GM19238 (cell line): ENCODE measurements at regions not wholly inside any gene's neighbourhood (a gene's known extent, or its start where the extent isn't known, plus 50 kb on each side); places are given as distances from the start of the nearest gene placed in this dataset.

Experiments
- DNase-seq: peaks from one replicate; pipeline ENCODE4 v3.0.0; 2011; ENCODE audit warnings: low spot score; ENCODE audit not compliant: insufficient read length

DNA sequence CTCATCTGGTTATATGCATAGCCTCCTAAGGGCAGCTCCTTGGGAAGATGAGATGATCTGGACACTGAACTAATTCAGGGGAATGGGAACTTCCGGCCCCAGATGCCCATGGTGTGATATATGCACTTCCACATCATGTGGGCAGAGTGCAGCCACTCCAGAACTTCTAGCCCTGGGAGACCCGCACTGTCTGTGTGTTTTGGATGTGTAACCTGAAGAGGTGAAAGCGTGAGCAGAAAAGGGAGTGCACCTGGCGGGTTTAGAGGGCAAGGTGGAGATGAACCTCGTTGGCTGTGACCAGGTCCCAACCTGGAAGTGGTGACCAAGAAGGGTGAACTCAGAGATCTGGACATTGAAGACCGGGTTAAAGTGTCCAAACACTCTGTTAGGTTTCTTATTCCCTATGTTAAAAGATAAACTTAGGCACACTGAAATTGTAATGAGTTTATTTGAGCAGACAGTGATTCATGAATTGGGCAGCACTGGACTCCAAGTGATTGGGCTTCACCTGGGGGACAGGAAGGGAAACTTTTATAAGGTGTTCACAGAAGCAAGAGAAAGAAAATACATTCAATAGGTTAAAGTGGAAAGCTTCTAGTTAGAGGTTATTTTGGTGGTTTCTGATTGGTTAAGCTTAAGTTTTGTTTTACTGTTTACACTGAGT lies 296.2 kb upstream of the SKOR2 start:
- DNase-seq = no peak

DNA sequence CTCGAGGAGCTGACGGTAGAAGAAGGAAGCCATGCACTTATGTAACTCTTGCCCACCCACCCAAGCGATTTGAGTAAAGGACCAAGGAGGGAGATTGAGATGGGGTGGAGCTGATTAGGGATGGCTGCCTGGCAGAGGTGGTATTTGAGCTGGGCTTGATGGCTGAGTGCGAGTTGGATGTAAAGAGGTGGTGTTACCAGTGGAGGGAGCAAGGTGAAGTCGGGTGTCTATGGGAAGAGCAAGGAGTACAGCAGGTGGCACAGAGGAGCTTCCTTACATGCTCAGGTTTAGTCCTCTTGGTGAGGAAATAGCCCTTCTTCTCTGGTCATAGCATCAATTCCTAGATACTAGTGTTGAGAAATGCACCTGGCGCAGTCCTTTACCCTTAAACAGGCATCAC lies 294.2 kb upstream of the SKOR2 start:
- no peak for DNase-seq

DNA sequence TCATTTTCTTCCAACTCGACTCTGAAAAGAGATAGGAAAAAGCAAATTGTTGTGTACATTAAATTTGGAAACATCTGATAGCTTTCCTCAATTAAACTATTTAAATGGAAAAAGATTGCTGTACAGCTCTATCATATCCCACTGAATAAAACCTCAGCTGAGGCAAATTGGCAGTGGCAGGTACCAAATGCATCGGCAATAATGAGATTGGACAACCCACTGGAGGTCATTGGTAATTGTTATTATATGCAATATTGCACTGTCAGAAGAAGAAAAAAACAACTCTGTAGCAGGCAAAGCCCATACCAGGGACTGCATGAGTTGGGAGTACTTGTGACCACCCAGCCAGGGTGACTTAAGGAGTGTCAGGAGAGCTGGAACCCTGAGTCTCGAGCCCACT lies 291.6 kb upstream of the SKOR2 start:
- DNase-seq = no peak

- no peak for DNase-seq
Observed at GRCh38 chr18:47542551-47542950, 291.1 kb upstream of the SKOR2 start.

DNA sequence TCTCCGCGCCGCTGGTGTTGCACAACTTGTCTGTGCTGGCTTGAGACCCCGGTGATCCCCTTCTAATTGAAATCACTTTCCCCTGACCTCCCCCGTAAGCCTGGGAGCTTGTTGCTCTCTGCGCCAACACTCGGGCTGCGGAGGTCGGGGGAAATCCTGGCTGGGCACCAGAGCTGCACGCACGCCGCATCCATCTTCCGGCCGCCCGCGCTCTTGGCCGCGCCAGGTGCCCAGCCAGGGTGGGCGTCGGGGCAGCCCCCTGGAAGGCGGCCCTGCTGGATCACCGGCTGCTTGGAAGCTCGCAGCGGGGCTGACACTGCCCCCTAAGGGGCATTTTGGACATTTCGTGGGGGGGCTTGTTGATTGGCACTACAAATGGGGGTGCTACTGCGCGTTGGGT lies 280.3 kb upstream of the SKOR2 start:
- DNase-seq = no peak

DNA sequence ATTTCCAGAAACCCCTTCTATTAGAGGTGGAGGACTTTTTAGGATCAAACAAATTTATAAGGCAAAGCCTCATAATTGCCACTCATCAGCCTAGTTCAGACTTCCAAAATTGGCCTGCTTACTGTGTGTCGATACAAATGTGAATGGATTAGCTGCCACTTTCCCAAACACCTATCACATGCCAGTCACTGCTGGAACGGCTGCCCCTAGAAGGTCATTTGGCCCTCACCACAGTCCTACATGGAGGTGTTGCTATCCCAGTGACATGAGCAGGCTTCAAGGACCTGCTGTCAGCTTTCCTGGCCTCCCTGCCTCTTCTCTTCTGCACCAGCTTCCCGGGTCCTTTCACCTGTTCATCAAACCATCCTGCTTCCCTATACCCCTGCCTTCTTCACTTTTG lies 279.2 kb upstream of the SKOR2 start:
- no peak for DNase-seq

DNA sequence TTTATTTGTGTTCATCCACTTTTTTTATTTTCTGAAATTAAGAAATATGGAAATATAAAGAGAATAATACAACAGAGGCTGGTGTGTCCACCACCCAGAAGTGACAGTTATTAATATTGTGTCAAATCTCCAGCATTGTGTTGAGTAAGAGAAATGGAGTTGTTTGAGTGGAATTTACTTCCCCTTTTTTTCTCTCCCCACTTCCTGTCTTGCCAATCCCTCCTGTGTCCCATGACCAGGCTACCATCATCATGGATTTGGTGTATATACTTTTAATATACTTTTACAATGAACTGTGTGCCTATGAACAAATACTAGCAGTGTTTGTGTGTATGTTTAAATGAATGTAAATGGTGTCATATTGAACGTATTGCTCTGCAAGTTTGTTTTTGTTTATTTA lies 276.9 kb upstream of the SKOR2 start:
- DNase-seq = no peak

GRCh38 chr18:47526147-47526546 lies 274.7 kb upstream of the SKOR2 start:
- no peak for DNase-seq

DNA sequence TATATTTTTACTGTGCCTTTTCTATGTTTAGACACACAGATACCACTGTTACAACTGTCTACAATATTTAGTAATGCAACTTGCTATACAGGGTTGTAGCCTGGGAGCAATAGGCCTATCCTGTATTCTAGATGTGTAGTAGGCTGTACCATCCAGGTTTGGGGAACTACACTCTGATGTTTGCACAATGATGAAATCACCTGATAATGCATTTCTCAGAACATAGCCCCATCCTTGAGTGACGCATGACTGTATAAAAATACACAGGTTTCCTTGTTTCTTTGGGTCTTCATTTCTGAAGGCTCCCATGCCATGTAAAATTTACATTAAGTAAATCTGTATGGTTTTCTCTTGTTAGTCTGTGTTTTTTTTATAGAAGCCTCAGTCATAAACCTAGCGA lies 270.9 kb upstream of the SKOR2 start:
- no peak for DNase-seq

- DNase-seq = no peak
Observed at GRCh38 chr18:47520263-47520662, 268.8 kb upstream of the SKOR2 start.

GRCh38 chr18:47519706-47520105 lies 268.2 kb upstream of the SKOR2 start:
- DNase-seq = no peak

DNA sequence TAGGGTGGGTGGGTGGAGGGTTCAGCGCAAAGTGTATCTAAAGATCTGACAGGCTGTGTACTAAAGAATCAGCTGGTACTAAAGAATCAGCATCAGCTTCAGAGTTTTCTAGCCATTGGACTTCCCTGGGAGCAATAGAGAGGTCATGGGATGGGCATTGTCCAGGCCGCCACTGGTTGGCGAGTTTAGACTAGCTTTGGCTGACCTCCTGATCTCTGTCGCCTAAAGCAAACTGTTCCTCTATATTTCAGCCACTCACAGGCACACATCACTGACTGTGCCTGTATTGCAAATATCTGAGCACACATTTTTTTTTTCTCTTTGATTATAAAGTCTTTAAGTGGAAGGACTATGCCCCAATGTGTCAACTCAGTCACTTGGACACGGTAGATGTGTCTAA lies 267.8 kb upstream of the SKOR2 start:
- no peak for DNase-seq

GRCh38 chr18:47513614-47514013 lies 262.2 kb upstream of the SKOR2 start:
- DNase-seq = no peak

GRCh38 chr18:47512726-47513435 lies 261.4 kb upstream of the SKOR2 start:
- DNase-seq = no peak

DNA sequence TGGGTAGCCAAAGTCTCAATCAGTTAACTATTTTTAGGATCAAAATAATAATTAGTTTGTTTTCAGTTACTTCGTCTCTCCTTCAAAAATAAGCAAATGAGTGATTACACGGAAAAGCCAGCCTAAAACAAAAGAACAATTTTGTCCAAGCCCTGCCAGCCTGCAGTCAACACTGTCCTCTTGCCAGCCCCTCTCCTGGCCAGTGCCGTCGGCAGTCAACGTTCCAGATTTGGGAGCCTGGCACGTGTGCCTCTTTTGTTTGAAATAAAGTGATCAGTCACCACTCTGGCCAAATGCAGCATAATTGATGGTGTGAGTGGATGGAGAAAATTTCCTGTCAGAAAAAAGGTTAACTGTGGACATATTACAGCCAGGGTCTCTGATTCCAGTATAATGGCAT lies 260.6 kb upstream of the SKOR2 start:
- no peak for DNase-seq

DNA sequence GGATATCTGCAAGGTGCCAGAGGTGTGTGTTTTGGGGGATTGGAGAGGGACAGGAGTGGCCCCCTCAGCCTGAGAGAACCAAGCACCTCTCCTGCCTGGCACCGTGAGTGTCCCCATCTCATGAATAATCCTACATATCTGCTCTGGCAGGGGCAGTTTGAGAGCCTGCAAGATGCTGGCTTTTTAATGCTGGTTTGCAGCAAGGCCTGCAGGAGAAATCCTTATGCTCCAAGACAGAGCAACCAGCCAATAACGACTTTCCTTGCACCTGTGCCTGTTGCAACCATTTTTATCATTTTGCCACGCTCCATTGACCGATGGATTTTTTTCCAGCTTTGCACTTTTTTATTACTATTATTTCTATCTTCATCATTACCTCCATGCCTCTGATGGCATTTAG lies 259.4 kb upstream of the SKOR2 start:
- no peak for DNase-seq

DNA sequence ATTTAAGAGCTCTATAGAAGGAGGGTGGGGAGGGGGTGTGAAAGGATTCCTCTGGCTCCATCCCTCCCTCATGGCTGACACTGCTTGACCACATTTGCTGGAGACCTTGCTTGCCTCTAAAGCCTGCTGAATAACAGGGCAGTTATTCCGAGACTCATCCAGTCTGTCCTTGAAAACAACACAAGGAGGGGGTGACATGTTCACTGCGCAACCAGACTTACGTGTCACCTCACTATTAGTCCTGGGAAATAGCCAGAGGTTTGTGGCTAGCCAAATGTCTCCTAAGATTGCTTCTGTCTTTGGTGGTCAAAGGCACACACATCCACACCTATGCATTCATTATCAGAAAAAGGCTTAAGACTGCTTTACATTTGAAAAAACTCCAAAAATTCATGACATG lies 256.2 kb upstream of the SKOR2 start:
- DNase-seq = no peak

DNA sequence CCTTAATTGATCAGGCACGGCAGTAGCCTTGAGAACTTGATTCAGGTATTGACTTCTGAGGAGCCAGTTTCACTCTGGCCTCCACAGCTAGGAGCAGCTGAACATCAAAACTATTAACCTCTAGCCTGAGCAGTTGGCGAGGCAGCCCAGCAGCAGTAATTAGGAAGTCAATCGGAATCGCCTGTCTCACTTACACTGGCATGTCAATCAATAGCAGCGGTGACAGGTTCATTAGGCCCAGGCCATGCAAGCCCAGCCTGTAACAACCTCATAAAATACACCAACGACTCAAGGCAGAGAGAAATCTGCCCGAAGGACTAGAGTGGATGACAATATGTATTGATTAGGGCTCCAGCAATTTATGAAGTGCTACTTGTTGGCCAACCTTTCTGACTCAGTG lies 255.4 kb upstream of the SKOR2 start:
- DNase-seq = no peak

GRCh38 chr18:47501946-47502345 lies 250.5 kb upstream of the SKOR2 start:
- no peak for DNase-seq

- DNase-seq = no peak
Observed at GRCh38 chr18:47500930-47501329, 249.5 kb upstream of the SKOR2 start.

DNA sequence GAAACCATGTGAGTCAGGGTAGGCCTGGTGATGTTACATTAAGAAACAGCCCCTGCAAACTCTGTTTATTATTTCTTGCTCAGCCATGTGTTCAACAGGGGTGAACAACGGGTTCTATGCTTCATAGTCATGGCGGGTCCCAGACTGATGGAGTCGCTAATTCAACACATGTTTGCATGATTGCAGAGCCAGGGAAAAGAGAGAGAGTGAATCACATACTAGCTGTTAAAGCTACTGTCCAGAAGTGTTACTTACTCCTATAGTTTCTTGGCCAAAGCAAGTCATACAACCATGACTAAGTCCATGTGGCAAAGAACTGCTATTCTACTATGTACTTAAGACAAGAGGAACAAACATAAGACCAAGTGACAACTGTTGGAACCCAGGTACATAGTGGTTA lies 241.2 kb upstream of the SKOR2 start:
- DNase-seq = no peak

GRCh38 chr18:47490882-47491281 lies 239.4 kb upstream of the SKOR2 start:
- no peak for DNase-seq

DNA sequence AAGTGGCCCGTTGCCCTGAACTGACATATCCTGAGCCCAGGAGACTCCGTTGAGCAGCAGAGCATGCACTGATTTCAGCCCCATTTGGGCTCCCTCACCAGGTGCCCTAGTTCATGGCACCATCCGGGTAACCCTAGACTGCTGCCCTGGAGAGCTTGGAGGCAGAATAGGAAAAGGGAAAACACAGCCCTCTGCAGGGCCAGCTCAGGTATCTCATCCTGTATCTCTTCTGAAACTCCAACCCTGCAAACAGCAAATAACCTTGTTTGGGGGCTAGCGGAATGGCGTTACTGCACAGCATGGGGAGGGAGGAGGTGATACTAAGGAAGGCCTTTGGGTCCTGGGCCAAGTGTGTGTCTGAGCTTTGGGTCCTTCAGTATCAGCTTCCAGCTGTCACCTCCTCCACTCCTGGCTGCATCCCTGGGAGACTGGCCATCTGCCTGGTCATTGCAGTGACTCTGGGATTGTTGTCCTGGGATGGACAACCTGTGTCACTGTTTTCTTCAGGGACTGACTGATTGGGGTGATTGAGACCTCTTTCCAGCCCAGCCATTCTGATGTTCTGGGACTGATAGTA lies 233.8 kb upstream of the SKOR2 start:
- DNase-seq = no peak
